ENCODE measurements at regions not wholly inside any gene's neighbourhood (a gene's known extent, or its start where the extent isn't known, plus 50 kb on each side); places are given as distances from the start of the nearest gene placed in this dataset.

GRCh38 chr5:17879276-17879675, 245.0 kb downstream of the TAF11L14 start:
- TF ChIP-seq BCL11A (tag by site-specific recombination; IDR thresholded peaks at IDR 0.05; ENCODE audit: low read depth): no peak
- TF ChIP-seq ZNF174 (tag by site-specific recombination; IDR thresholded peaks at IDR 0.05): no peak
- TF ChIP-seq, protein P1, sequence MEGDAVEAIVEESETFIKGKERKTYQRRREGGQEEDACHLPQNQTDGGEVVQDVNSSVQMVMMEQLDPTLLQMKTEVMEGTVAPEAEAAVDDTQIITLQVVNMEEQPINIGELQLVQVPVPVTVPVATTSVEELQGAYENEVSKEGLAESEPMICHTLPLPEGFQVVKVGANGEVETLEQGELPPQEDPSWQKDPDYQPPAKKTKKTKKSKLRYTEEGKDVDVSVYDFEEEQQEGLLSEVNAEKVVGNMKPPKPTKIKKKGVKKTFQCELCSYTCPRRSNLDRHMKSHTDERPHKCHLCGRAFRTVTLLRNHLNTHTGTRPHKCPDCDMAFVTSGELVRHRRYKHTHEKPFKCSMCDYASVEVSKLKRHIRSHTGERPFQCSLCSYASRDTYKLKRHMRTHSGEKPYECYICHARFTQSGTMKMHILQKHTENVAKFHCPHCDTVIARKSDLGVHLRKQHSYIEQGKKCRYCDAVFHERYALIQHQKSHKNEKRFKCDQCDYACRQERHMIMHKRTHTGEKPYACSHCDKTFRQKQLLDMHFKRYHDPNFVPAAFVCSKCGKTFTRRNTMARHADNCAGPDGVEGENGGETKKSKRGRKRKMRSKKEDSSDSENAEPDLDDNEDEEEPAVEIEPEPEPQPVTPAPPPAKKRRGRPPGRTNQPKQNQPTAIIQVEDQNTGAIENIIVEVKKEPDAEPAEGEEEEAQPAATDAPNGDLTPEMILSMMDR (tag by site-specific recombination; IDR thresholded peaks at IDR 0.05): no peak
- no peak for TF ChIP-seq ZBTB17 (tag by site-specific recombination; IDR thresholded peaks at IDR 0.05)
- TF ChIP-seq ZNF530 (tag by site-specific recombination; IDR thresholded peaks at IDR 0.05; ENCODE audit: low read depth): no peak
- no peak for TF ChIP-seq ZNF239 (tag by site-specific recombination; IDR thresholded peaks at IDR 0.05)
- TF ChIP-seq ZNF121 (tag by site-specific recombination; IDR thresholded peaks at IDR 0.05): no peak
- no peak for TF ChIP-seq ZNF184 (tag by site-specific recombination; IDR thresholded peaks at IDR 0.05)
- TF ChIP-seq HOXC10 (CRISPR knock-in tag; IDR thresholded peaks at IDR 0.05): no peak
- no peak for TF ChIP-seq ZNF214 (tag by site-specific recombination; IDR thresholded peaks at IDR 0.05; ENCODE audit: borderline replicate concordance)
- TF ChIP-seq REST (tag by site-specific recombination; IDR thresholded peaks at IDR 0.05): no peak
- TF ChIP-seq YY1 (tag by site-specific recombination; IDR thresholded peaks at IDR 0.05): no peak
- TF ChIP-seq SP3 (tag by site-specific recombination; IDR thresholded peaks at IDR 0.05): no peak
- no peak for TF ChIP-seq ZNF510 (tag by site-specific recombination; IDR thresholded peaks at IDR 0.05; ENCODE audit: insufficient replicate concordance)

All from HEK293 (cell line).